GM12878 (cell line): ENCODE measurements at regions not wholly inside any gene's neighbourhood (a gene's known extent, or its start where the extent isn't known, plus 50 kb on each side); places are given as distances from the start of the nearest gene placed in this dataset.

Experiments
- ATAC-seq: fragments of 200-7000 bp; cut with Tn5 transposase; 3 replicates; pipeline ENCODE4 v1.9.1; 2020; ENCODE audit warnings: mild to moderate bottlenecking, moderate library complexity
- BruUV-seq: library from RNA; stranded (reverse); fragments of 400-500 nt; replicated peaks from 2 replicates; lab custom pipeline; 2021; lab: Mats Ljungman, UMichigan
- CTCF ChIA-PET: fragments of 300-600 bp; sonication (Branson Sonifier 250); formaldehyde crosslinking; extraction: SDS; loops from one replicate; lab custom pipeline; 2021; ENCODE audit warnings: inconsistent platforms; lab: Yijun Ruan, JAX
- POLR2A ChIA-PET: fragments of 350-600 bp; formaldehyde crosslinking; extraction: SDS; loops from one replicate; lab custom pipeline; 2021; ENCODE audit warnings: inconsistent platforms; lab: Charles Lee
- RAD21 ChIA-PET: fragments of 300-600 bp; sonication (Branson Sonifier 250); formaldehyde crosslinking; loops from one replicate; lab custom pipeline; 2023; ENCODE audit warnings: antibody characterized with exemption; ENCODE audit not compliant: unreplicated experiment; lab: Charles Lee
- SMC1A ChIA-PET: fragments of 300-600 bp; sonication (Branson Sonifier 250); formaldehyde crosslinking; loops from one replicate; lab custom pipeline; 2023; ENCODE audit not compliant: unreplicated experiment, uncharacterized antibody; lab: Charles Lee
- DNase-seq: peaks from one replicate; pipeline ENCODE4 v3.0.0-alpha.2; 2011; ENCODE audit warnings: low read depth, low spot score
- FAIRE-seq: peaks from 3 replicates; lab custom pipeline; 2011; peaks lifted over from hg19 to GRCh38; lab: Jason Lieb, UNC
- H2AFZ ChIP-seq: 2 replicates; pipeline ENCODE4 v1.6.0; 2011; ENCODE audit warnings: low read depth, low read length, control low read depth; ENCODE audit not compliant: control insufficient read depth
- H3K27ac ChIP-seq: 2 replicates; pipeline ENCODE4 v1.5.1; 2011; ENCODE audit warnings: control low read depth; ENCODE audit not compliant: control insufficient read depth, insufficient read depth
- H3K27me3 ChIP-seq, 2 experiments: replicated peaks in 1 of 2; 2 replicates each; pipeline versions ENCODE4 v1.6.0 to v1.6.1; 2011; ENCODE audit warnings: low read length in 1 of 2; ENCODE audit not compliant: control insufficient read depth in 2 of 2, insufficient read depth in 2 of 2
- H3K36me3 ChIP-seq, 2 experiments: 2 replicates each; pipeline ENCODE4 v1.5.1; 2011; ENCODE audit warnings: low read length in 1 of 2; ENCODE audit not compliant: control insufficient read depth in 2 of 2, insufficient read depth in 2 of 2
- H3K4me1 ChIP-seq: 2 replicates; pipeline ENCODE4 v1.6.1; 2011; ENCODE audit warnings: mild to moderate bottlenecking, low read length, moderate library complexity, mixed read lengths; ENCODE audit not compliant: control insufficient read depth, insufficient read depth
- H3K4me2 ChIP-seq: 2 replicates; pipeline ENCODE4 v1.6.0; 2011; ENCODE audit warnings: control low read depth; ENCODE audit not compliant: control insufficient read depth, insufficient read depth
- H3K4me3 ChIP-seq: fragments of 200-600 bp; sonication (generic); 2 replicates; pipeline ENCODE4 v1.5.1; 2016
- H3K79me2 ChIP-seq: 2 replicates; pipeline ENCODE4 v1.6.0; 2011; ENCODE audit warnings: low read length; ENCODE audit not compliant: control insufficient read depth, insufficient read depth
- H3K9ac ChIP-seq: 2 replicates; pipeline ENCODE4 v1.8.0; 2011; ENCODE audit warnings: low read length, control low read depth, mixed read lengths; ENCODE audit not compliant: control insufficient read depth, insufficient read depth
- H3K9me3 ChIP-seq: replicated peaks from 3 replicates; pipeline ENCODE4 v1.5.1; 2011; ENCODE audit warnings: mild to moderate bottlenecking, low read length; ENCODE audit not compliant: control insufficient read depth, insufficient read depth
- H4K20me1 ChIP-seq: 2 replicates; pipeline ENCODE4 v1.6.0; 2011; ENCODE audit not compliant: control insufficient read depth, insufficient read depth
- BACH1 ChIP-seq: fragments of 450-650 bp; IDR thresholded peaks from 2 replicates; pipeline ENCODE4 v1.6.1; 2017; ENCODE audit warnings: mild to moderate bottlenecking, borderline replicate concordance
- BMI1 ChIP-seq: fragments of 450-650 bp; IDR thresholded peaks from 2 replicates; pipeline ENCODE4 v1.6.1; 2016; ENCODE audit warnings: mild to moderate bottlenecking, moderate library complexity, borderline replicate concordance
- DPF2 ChIP-seq: fragments of 450-650 bp; IDR thresholded peaks from 2 replicates; pipeline ENCODE4 v1.6.1; 2017; ENCODE audit warnings: mild to moderate bottlenecking
- E2F4 ChIP-seq: IDR thresholded peaks from 2 replicates; pipeline ENCODE4 v1.6.1; 2012; ENCODE audit warnings: low read depth, low read length, improper control_type of control experiment
- EP300 ChIP-seq, 2 experiments: fragments of 150-350 bp in 1 of 2; IDR thresholded peaks; 2 replicates each; pipeline ENCODE4 v1.6.1; 2011 to 2012; ENCODE audit warnings: low read depth in 2 of 2, low read length in 2 of 2, borderline replicate concordance in 1 of 2, improper control_type of control experiment in 1 of 2, inconsistent platforms in 1 of 2; ENCODE audit not compliant: control insufficient read depth in 1 of 2
- GABPA ChIP-seq: IDR thresholded peaks from 2 replicates; pipeline ENCODE4 v1.6.1; 2014; ENCODE audit warnings: antibody characterized with exemption, low read depth, mild to moderate bottlenecking, inconsistent platforms
- GATAD2B ChIP-seq: fragments of 450-650 bp; conservative IDR thresholded peaks from 2 replicates; pipeline ENCODE4 v1.6.1; 2017; ENCODE audit warnings: low read depth, mild to moderate bottlenecking, moderate library complexity
- JUNB ChIP-seq: IDR thresholded peaks from 2 replicates; pipeline ENCODE4 v1.6.1; 2016; ENCODE audit warnings: antibody characterized with exemption, mild to moderate bottlenecking
- MAX ChIP-seq: IDR thresholded peaks from 2 replicates; pipeline ENCODE4 v1.6.1; 2012; ENCODE audit warnings: low read depth, low read length, improper control_type of control experiment
- MEF2B ChIP-seq: fragments of 450-650 bp; IDR thresholded peaks from 2 replicates; pipeline ENCODE4 v1.6.1; 2018; ENCODE audit warnings: mild to moderate bottlenecking, moderate library complexity; ENCODE audit not compliant: partially characterized antibody, poor library complexity, severe bottlenecking
- MTA2 ChIP-seq: fragments of 450-650 bp; IDR thresholded peaks from 2 replicates; pipeline ENCODE4 v1.6.1; 2016; ENCODE audit warnings: low read depth, mild to moderate bottlenecking, moderate library complexity
- NBN ChIP-seq: fragments of 450-650 bp; IDR thresholded peaks from 2 replicates; pipeline ENCODE4 v1.6.1; 2016
- NFIC ChIP-seq: IDR thresholded peaks from 2 replicates; pipeline ENCODE4 v1.6.1; 2012; ENCODE audit warnings: low read depth, mild to moderate bottlenecking, inconsistent platforms, low read length, moderate library complexity
- NFYA ChIP-seq: IDR thresholded peaks from 2 replicates; pipeline ENCODE4 v1.6.1; 2011; ENCODE audit warnings: low read depth, mild to moderate bottlenecking, low read length, improper control_type of control experiment, borderline replicate concordance
- PML ChIP-seq: IDR thresholded peaks from 2 replicates; pipeline ENCODE4 v1.6.1; 2012; ENCODE audit warnings: low read length, inconsistent platforms
- POLR2AphosphoS2 ChIP-seq: IDR thresholded peaks from 2 replicates; pipeline ENCODE4 v1.6.1; 2011; ENCODE audit warnings: low read depth, mild to moderate bottlenecking, low read length, improper control_type of control experiment, moderate library complexity
- RB1 ChIP-seq: fragments of 450-650 bp; formaldehyde crosslinking; IDR thresholded peaks from 2 replicates; pipeline ENCODE4 v1.6.1; 2017; ENCODE audit warnings: mild to moderate bottlenecking, borderline replicate concordance
- SREBF1 ChIP-seq: IDR thresholded peaks from 2 replicates; pipeline ENCODE4 v1.6.1; 2012; ENCODE audit warnings: mild to moderate bottlenecking, low read length
- TARDBP ChIP-seq: IDR thresholded peaks from 2 replicates; pipeline ENCODE4 v1.6.1; 2016; ENCODE audit warnings: borderline replicate concordance
- TCF3 ChIP-seq: IDR thresholded peaks from 2 replicates; pipeline ENCODE4 v1.6.1; 2012; ENCODE audit warnings: low read depth, mild to moderate bottlenecking, low read length, borderline replicate concordance; ENCODE audit not compliant: insufficient read depth
- ZNF687 ChIP-seq: fragments of 450-650 bp; IDR thresholded peaks from 2 replicates; pipeline ENCODE4 v1.6.1; 2017; ENCODE audit warnings: mild to moderate bottlenecking, moderate library complexity
- WGBS: methylation state at CpG from one replicate; pipeline ENCODE4 v1.1.6; 2016; ENCODE audit warnings: low lambda C conversion rate; ENCODE audit not compliant: insufficient replicate concordance, insufficient coverage; ENCODE audit errors: missing lambda C conversion rate; 5-methylcytosine and 5-hydroxymethylcytosine counted together
- in situ Hi-C: fragments of 300-500 bp; cut with MboI; formaldehyde crosslinking; loops from 9 replicates; pipeline ENCODE4 v1.14.3; 2018; ENCODE audit warnings: mixed read lengths
- intact Hi-C: fragments of 100-400 bp; cut with micrococcal nuclease; formaldehyde crosslinking; loops from one replicate; pipeline ENCODE4 v1.14.2; 2022; ENCODE audit not compliant: unreplicated experiment

GRCh38 chr20:63117661-63118302 is 98.1 kb downstream of the YTHDF1 start (continued):
- TF ChIP-seq NFYA: no peak
- TF ChIP-seq PML: no peak
- no peak for TF ChIP-seq BACH1
- no peak for TF ChIP-seq TCF3
- no peak for TF ChIP-seq MTA2
- TF ChIP-seq JUNB: no peak
- TF ChIP-seq NFIC: no peak
- TF ChIP-seq RB1: no peak
- no peak for TF ChIP-seq MEF2B
- TF ChIP-seq, all 136 proteins: peak for 0

GRCh38 chr20:63117151-63117550 is 98.8 kb downstream of the YTHDF1 start:
- SMC1A ChIA-PET: no interaction called here
- Histone ChIP-seq H3K27ac (no peak overlapping the region), H3K79me2 (no peaks in the 10 kb centered on the region), H3K4me3 (no peak overlapping the region), H3K4me2 (no peak overlapping the region), H3K4me1 (no peaks in the 10 kb centered on the region), H4K20me1 (no peaks in the 10 kb centered on the region), H3K9me3 (no peaks in the 10 kb centered on the region; the same call in 2 of the 3 replicates), H2AFZ (no peak overlapping the region), H3K9ac (no peak overlapping the region), H3K36me3 (no peaks in the 10 kb centered on the region), H3K27me3 (0 out of 4 replicates have a peak, but pooled peaks cover 0 to 1% of the 10 kb centered on the region in 2 experiments)
- 6% methylated on average over 9 of the region's 9 CpGs for WGBS
- CTCF ChIA-PET: no interaction called here
- ATAC-seq (no peak), DNase-seq (no peak), FAIRE-seq (no peak)
- BruUV-seq: no TSS peak
- POLR2A ChIA-PET: no interaction called here
- in situ Hi-C loops: no loop called here
- RAD21 ChIA-PET: no interaction called here
- TF ChIP-seq DPF2 (no peak), MAX (no peak), POLR2AphosphoS2 (no peak), GATAD2B (no peak), BMI1 (no peak), TARDBP (no peak), E2F4 (no peak), GABPA (no peak), ZNF687 (no peak), EP300 (IDR thresholded peaks at IDR 0.05; ENCODE audit: borderline replicate concordance in 1 of 2, control insufficient read depth in 1 of 2, low read depth in 2 of 2, low read length in 2 of 2) (no peak), NBN (no peak), SREBF1 (no peak)
- intact Hi-C loops: no loop called here
